EH (cell line): ENCODE measurements at regions not wholly inside any gene's neighbourhood (a gene's known extent, or its start where the extent isn't known, plus 50 kb on each side); places are given as distances from the start of the nearest gene placed in this dataset.

Experiments
- DNase-seq: peaks from one replicate; pipeline ENCODE4 v3.0.0-alpha.2; 2015; ENCODE audit warnings: low read depth

GRCh38 chr10:75294518-75294865, 58.7 kb upstream of the COMTD1 start:
- DNase-seq = no peak

- DNase-seq = peak; percentile 22
Measured at GRCh38 chr10:75294031-75294437, 58.3 kb upstream of the COMTD1 start.

GRCh38 chr10:75293446-75293820, 57.7 kb upstream of the COMTD1 start:
- DNase-seq = no peak

- DNase-seq = no peak
Measured at GRCh38 chr10:75292794-75293445, 57.2 kb upstream of the COMTD1 start.

- DNase-seq = no peak
Measured at GRCh38 chr10:75291805-75292204, 56.0 kb upstream of the COMTD1 start.

GRCh38 chr10:75288140-75288711, 52.5 kb upstream of the COMTD1 start:
- DNase-seq = no peak

GRCh38 chr10:75287697-75288096, 51.9 kb upstream of the COMTD1 start:
- no peak for DNase-seq

- no peak for DNase-seq
Measured at GRCh38 chr10:75286901-75287300, 51.1 kb upstream of the COMTD1 start.
